HG03342 (cell line): ENCODE measurements at regions not wholly inside any gene's neighbourhood (a gene's known extent, or its start where the extent isn't known, plus 50 kb on each side); places are given as distances from the start of the nearest gene placed in this dataset.

Source experiments
- ATAC-seq: cut with Tn5 transposase; IDR thresholded peaks from one replicate; pipeline ENCODE4 v1.9.1; 2021; ENCODE audit warnings: mild to moderate bottlenecking, moderate library complexity; ENCODE audit not compliant: unreplicated experiment

DNA sequence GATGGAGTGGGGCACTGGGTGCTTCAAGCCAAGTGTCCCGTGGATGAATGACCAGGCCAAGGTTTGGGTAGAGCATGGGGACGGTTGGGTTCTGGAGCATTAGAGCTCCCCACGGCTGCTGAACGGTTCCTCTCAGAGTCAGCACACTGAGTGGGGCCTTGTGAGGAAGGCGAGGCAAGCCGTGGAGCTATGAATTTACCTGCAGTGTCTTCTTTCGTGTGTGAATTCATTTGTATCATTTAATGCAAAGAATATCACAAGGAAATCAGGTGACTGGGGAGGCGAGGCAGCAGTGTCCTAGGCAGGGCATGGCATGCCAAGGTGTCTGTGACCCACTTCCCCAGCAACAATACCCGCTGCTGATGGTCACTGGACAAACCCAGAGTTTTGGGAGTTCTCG lies 343.5 kb upstream of the B3GAT1 start:
- ATAC-seq = no peak

DNA sequence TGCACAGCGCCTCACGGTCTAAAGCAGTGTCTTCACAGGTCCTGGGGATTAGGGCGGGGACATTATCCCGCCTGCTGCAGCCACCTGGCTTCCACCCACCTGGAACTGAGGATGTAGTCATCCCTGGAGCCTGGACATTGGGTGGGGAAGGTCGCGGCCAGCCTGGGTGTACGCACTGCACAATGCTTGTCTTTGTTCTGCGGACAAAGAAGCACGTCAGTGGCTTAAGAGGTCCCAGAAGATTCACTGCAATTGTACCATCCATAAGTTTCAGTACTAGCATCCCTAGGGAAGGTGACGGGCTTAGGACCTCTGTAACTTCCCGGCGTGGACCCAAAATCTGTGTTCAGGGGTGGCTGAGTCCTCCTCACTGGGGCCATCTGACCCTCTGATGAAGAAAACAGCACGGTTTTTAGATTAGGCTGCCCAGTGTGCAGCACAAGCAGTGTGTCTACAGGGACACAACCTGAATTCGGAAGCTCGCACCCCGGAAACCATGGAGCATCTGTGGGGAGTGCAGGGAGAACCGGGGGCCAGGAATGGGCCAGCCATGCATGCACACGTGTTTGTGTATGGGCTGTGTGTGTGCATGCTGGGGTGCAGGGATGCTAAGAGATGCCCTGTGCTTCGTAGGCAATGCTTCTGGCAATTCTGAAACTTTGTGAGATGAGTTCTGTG lies 342.6 kb upstream of the B3GAT1 start:
- no peak for ATAC-seq

DNA sequence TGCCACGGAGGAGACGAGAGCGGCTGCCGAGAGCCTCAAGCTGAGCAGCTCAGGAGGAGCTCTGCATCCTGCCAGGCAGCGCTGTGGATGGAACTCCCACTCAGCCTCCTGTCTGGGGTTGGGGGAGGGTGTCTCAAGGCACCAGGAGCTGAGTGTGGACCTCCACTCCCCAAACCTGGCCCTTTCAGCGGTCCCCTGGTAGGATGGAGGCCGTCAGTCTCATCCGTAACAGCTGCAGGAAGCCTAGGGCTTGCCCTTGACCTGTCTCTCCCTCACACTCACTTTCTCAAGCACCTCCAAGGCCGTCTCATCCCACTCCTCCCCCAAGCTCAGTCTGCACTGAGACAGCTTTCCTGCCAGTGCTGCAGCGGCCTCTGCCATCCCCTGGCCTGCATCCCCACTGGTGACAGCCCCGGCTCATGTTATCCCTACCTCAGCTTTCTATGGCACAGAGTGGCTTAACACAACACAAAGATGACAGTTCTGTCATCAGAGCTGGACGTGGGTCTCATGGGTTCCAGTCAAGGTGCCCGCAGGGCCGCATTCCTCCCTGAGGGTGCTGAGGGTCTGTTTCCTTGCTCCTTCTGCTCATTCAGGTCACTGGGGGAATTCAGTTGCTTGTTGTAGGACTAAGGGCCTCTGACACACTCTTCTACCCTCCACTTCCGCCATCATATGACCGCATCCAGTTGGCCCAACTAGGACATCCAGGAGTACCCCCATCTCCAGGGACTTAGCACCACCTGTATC lies 341.9 kb upstream of the B3GAT1 start:
- ATAC-seq = no peak

DNA sequence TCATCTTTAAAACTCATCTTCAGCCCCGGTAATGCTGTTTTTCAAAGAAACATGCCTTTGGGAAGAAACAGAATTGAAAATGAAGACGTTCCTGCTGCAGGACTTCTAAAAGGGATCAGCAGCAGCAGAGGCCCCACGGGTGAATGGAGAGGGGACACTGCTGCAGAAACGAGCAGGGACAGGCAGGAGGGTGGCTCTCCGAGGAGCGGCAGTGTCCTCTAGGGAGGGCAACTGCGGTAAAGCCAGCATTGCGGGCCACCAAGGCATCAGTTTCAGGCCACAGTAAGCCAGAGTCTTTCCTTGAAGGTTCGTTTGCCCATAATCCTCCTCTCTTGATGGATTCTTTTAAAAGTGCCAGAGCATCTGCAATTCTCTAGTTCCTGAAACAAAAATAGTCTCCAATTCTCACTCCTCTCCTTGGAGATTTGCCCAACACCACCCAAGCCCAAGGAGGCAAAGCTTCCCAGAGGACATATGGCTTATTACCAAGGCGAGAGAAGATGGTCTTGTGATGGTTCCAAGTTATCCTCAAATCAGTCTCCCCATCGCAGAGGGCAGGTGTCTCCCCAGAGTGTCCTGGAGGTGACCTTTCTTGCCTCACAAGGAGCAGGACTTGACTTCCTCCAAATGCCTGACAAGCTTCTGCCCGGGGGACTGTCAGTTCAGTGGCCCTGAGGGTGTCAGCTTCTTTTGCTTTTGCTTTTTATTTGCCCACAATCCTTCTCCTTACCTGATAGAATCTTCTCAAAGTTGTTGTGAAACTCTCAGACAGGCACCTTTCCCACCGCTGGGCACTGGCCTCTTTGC lies 341.1 kb upstream of the B3GAT1 start:
- no peak for ATAC-seq

DNA sequence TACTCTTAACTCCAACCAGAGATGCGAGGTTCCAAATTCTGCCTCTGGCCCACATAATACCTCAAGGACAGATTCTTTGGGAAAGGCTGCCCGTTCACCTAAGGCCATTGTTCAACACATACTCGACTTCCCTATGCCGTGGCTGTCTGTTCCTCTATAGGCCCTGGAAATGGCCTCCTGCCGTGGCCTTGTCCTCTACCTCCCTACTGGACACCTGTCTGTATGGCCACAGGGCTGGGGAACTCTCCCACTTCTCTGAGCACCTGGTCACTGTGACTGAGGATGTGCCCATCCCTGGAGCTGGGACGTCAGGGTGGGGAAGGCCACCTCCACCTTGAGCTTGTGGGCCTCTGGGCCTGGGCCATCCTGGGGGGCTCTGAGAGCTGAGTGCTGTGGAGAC lies 340.5 kb upstream of the B3GAT1 start:
- no peak for ATAC-seq

DNA sequence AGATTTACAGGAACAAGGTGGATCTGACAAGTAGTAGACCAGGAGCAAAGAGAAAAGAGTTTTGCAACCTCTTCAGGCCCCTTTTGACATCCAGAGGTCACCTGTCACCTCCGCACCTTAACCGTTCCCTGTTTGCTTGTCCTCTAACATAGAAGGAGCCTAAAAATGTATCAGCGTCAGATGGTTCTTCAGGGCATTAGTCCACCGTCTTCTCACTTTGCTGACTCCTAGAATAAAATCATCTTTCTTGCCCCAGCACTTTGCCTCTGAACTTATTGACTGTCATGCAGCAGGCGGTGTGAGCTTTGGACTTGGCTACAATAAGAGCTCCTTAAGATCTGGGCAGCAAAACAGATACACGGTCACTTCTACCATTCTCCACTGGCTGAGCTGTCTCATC lies 339.7 kb upstream of the B3GAT1 start:
- no peak for ATAC-seq

DNA sequence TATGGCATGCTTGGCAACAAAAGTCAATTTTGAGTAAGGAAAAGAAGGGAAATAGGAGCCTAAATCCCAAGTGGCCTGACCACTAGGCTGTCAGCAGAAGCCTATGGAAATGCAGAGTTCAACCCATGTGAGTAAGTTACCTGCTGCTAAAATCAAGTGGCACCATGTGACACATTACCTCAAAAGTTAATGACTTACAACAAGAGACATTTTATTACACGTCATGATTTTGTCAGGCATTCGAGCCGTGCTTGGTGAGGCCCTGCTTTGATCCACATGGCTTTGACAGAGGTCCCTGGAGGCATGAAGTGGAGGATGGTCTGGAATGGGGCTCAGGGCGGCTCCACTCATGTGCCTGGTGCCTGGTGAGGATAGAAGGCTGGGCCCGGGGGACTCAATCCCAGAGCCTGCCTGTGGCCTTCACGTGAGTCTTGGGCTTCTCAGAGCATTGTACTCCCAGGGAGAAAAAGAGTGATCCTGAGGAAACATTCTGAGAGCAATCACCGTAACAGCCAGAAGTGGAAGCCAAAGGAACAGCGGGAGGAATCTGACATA lies 339.1 kb upstream of the B3GAT1 start:
- ATAC-seq = no peak

DNA sequence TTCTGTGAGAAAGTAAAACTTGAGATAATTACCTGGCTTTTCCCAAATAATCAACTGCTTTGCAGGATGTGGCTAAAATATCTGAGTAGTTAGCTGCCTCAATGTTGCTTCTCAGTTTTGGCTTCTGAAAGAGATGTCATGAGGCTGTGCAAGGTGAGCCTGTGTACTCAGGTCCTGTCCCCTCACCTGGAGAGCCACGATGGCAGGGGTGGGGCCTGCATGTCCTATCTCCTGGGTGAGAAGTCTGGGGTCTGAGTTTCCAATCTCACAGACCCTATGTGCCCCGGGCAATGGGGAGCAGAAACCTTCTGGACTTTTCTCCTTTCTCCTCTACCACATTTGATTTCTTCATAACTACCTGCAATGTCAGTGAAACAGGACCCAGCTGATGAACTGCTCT lies 338.6 kb upstream of the B3GAT1 start:
- ATAC-seq = no peak

DNA sequence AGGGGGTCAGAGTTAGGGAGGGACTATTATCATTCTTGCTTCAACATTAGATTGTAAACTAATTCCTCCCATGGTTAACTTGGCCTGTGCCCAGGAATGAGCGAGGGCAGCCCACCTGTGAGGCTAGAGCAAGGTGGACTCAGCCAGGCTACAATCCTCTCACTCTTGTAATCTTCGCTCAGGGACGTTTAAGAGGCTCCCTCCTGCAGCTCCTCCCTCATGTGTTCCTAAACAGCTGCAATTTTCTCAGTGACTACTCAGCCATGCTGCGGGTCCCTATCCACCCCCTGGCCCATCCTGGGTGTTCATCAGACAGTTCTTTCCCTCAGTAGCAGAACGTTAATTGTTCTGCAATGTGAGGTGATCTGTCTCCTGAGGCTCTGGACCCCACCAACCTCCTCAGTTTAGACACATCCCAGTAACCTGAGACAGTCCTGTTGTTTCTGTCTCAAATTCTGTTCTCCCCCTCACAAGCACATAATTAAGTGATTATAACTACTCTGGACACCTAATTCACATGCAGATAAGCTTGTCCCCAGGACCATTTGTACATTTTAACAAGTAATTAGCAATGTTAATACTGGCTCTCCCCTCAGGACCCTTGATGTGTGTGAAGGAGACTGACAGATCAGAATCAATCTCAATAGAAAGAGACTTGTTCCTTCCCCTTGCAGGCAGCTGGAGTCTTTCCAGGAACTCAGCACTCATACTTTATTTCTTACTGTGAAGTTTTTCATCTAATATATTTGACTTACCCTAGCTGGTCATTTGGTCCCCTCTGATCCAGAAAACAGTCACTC lies 337.2 kb upstream of the B3GAT1 start:
- ATAC-seq = no peak

DNA sequence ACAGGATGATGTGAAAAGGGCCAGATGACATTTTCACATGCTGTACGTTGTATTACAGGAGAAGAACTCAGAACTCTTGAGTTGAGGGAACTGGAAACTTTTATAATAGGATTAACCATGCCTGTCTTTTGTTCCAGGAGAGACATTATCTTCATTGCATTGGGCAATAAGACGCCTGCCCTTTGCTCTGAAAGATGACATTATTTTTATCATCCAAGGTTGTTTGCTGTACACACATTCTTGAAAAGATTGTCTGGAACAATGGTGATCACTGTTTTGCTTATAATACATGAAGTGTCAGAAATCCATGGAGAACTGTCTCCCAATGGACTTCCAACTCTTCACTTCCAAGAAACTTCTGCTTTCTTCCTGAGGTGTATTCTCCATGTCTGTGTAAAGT lies 334.6 kb upstream of the B3GAT1 start:
- ATAC-seq = no peak

DNA sequence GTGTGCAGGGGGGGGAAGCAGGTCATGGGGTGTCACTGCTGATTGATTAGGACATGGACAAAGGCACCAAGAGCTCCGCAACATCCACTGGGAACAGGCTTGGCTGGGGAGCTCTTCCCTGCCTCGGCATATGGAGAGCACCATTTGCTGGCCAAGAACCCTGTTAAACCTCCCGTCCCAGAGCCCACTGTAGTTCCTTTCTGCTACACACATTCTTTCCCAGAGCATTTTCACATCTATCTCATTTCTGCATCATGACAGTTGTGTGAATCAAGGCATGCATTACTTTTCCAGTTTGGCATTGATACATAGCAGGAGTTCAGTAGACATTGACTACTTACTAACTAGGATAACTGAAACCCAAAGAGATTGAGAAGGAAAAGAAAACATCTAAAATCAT lies 333.4 kb upstream of the B3GAT1 start:
- no peak for ATAC-seq

DNA sequence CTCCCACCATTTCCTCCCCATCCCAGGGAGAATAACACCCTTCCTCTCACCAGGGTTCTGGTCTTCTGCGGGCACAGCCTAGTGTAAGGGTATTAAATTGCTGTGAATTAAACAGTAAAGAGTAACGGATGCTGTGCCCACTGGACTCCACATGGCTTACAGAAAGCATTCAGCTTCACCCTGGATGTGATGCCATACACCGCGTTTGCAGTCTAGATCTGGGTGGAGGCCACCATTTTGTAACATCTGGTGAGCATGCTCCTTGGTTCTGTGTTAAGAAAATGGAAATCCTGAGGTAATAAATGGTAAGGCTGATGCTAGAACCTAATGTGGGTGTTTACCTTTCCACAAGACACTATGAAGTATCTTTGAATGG lies 331.8 kb upstream of the B3GAT1 start:
- ATAC-seq = no peak

DNA sequence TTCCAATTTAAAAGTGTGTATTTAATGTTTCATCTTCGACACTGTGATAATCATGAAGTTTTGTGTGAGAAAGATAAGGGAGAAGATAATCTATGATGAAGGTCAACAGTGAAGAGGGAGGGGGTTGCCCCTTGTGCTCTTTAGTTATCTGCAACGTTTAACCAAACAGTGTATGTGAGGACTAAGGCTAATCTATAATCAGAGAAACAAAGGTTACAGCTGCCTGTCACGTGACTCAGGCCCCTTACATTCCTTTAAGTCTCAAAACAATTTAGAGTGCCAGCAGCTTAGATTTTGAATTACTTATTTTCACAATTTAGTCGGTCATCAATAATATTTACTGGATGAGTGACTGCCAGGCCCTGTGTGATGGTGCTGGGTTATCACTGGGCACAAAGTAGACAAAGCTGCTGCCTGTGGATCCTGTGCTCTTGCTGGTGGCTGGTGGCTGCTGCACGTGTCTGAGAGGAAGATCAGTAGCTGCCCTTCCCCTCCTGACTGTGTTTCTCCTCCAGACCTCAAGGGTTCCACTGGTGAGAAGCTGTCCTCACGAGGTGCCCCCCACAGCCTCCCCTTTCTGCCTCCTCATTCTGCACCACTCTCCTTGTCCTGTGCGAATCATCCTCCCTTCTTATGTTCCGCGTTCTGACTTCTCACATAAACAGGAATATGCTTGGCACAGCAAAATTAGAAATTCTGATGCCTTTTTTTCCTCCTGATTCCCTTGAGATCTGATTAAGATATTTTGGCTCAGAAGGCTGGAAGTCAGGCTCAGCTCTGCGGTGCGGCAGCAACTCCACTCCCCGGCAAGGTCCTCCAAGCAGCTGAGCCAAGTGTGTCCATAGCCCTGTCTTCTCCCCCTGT lies 331.1 kb upstream of the B3GAT1 start:
- ATAC-seq = no peak

DNA sequence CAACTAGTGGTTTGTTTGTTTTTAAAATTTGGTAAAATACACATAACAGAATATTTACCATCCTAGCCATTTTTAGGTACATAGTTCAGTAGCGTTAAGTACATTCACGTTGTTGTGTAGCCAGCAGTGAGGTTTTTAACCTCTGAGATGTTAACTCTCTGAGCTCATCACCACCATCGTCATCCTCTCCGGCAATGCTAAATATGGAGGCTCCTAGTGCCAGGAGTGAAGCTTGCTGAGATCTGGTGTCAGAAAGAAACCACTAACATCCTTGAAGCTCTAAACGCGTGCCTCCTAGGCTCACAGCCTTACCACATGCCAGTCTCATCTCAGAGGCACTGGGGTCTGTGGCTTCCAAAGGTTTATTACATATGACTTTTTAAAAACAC lies 330.2 kb upstream of the B3GAT1 start:
- no peak for ATAC-seq

DNA sequence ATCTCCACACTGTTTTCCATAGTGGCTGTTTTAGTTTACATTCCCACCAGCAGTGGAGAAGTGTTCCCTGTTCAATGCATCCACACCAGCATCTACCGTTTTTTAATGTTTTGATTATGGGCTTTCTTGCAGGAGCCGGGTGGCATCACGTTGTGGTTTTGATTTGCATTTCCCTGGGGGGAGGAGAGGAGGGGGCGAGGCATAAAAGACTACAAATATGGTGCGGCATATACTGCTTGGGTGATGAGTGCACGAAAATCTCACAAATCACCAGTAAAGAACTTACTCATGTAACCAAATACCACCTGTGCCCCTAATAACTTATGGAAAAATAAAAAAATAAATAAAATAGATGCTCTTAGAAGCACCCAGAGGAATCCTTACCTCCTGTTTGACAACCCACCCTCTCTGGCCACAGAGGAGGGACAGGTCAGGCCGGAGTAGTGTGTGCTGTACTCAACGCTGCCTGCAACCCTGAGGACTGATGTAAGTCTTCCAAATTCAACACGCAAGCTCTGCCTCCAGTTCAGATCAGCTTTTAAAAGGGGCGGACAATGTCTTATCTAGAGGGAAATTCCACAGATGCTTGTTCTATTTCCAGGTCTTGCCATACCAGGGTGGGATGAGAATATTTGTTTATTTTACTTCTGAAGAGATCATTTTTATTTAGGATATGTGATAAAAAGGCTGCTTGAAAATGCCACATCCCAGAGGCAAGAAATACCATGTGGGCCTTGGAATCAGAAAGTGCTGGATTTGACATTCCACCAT lies 329.6 kb upstream of the B3GAT1 start:
- no peak for ATAC-seq

DNA sequence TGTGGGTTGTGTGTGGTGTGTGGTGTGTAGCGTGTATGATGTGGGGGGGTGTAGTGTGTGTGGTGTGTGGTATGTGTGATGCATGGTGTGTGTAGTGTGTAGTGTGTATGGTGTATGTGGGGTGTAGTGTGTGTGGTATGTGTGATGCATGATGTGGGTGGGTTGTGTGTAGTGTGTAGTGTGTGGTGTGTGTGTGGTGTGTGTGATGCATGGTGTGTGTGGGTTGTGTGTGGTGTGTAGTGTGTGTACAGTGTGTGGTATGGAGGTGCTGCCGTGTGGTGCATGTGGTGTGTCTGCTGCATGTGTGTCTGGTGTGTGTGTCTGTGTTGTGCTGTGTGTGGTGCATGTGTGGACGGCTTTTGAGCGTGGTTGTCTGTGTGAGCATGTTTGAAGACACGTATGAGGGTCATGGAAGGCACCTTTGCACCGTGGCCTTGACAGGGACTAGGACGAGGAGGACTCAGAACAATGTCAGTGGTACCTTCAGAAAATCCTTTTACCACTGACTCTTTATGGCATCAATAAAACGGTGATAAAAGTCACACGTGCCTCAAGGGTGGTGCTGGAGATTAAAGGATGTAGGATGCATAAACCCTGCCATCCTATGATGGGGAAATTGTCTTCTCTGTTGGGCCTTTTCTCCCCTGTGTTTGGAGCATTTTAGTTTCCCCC lies 328.7 kb upstream of the B3GAT1 start:
- no peak for ATAC-seq

DNA sequence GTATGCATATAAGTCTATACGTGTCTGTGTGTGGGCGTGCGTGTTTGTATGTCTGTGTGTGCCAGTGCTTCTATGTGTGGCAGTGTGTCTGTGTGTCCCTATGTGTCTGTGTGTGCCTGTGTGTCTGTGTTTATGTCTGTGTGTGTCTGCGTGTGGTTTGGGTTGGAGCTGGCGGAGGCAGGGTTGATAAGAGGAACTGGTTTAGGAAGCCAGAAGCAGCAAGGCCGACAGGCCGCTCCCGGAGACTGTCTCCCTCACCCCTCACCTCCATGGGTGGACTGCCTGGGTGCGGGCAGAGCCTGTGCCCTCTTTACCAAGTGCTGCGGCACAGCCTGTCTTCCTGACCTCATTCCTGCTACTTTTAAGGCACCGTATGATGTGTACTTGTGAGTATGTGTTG lies 327.1 kb upstream of the B3GAT1 start:
- no peak for ATAC-seq

DNA sequence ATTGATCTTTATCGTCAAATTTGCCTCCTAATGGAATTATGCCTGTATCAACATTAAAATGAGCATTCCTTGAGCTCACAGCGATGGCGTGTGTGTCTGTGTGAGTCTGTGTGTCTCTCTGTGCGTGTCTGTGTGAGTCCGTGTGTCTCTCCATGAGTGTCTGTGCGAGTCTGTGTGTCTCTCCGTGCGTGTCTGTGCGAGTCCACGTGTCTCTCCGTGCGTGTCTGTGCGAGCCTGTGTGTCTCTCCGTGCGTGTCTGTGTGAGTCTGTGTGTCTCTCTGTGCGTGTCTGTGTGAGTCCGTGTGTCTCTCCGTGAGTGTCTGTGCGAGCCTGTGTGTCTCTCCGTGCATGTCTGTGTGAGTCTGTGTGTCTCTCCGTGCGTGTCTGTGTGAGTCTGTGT lies 326.5 kb upstream of the B3GAT1 start:
- no peak for ATAC-seq
